NOMO-1 (cell line): ENCODE measurements at regions not wholly inside any gene's neighbourhood (a gene's known extent, or its start where the extent isn't known, plus 50 kb on each side); places are given as distances from the start of the nearest gene placed in this dataset.
"Not testable (repeated sequence)": the region's sequence is repeated elsewhere in the genome, so short reads cannot be mapped to it uniquely, and the experiment has no call there.

Experiments used
- DNase-seq, 2 experiments: peaks; one replicate each; lab custom pipeline; 2025; ENCODE audit not compliant: unreplicated experiment in 2 of 2; lab: John Stamatoyannopoulos, UW

GRCh38 chr2:145811276-145812164 lies 1291.6 kb upstream of the ZEB2 start:
- peak; percentile 27 to 69 for DNase-seq

- no peak for DNase-seq
These were observed 1288.0 kb upstream of the ZEB2 start for GRCh38 chr2:145807968-145808367.

- DNase-seq: no peak
These were observed 1287.6 kb upstream of the ZEB2 start for GRCh38 chr2:145807554-145807953.

- DNase-seq: no peak
These were observed 1286.6 kb upstream of the ZEB2 start for GRCh38 chr2:145806546-145806945.

GRCh38 chr2:145802133-145802532 lies 1282.2 kb upstream of the ZEB2 start:
- DNase-seq: no peak

- no peak for DNase-seq
These were observed 1281.3 kb upstream of the ZEB2 start for GRCh38 chr2:145801210-145801609.

- no peak for DNase-seq
These were observed 1280.5 kb upstream of the ZEB2 start for GRCh38 chr2:145800151-145801091.

GRCh38 chr2:145799595-145800108 lies 1279.7 kb upstream of the ZEB2 start:
- DNase-seq: no peak

- DNase-seq: no peak
These were observed 1278.5 kb upstream of the ZEB2 start for GRCh38 chr2:145798419-145798818.

- DNase-seq: no peak
These were observed 1277.8 kb upstream of the ZEB2 start for GRCh38 chr2:145797692-145798091.

- no peak for DNase-seq
These were observed 1272.8 kb upstream of the ZEB2 start for GRCh38 chr2:145792745-145793144.

DNA sequence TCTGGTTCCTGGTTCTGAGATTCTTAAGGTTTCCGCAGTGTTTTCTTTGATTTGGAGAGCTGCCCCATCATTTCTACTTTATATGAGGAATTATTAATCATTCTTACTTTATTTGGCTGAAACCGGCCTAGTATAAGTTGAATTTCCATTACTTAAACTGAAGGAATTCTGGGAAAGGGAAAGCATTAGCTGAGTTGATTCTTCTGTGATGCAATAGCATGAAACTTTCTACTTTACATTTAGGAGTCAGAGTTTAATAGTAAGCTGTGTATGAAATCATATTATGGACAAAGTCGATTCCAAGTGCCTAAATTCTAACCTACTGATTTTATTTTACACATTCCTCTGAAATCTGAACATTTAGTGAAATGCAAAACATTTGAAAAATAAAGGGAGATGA lies 1269.7 kb upstream of the ZEB2 start:
- DNase-seq: no peak

- DNase-seq: not testable (repeated sequence)
These were observed 1267.9 kb upstream of the ZEB2 start for GRCh38 chr2:145787597-145788361.

DNA sequence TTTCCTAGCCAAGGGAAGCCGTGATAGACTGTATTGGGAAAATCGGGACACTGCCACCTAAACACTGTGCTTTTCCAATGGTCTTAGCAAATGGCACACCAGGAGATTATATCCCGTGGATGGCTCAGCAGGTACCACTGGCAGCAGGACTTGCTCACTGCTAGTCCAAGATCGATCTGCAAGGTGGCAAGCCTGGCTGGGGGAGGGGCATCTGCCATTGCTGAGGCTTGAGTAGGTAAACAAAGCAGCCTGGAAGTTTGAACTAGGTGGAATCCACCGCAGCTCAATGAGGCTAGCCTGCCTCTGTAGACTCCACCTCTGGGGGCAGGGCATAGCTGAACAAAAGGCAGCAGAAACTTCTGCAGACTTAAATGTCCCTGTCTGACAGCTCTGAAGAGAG lies 1262.7 kb upstream of the ZEB2 start:
- not testable (repeated sequence) for DNase-seq

GRCh38 chr2:145777914-145778313 lies 1258.0 kb upstream of the ZEB2 start:
- no peak for DNase-seq

DNA sequence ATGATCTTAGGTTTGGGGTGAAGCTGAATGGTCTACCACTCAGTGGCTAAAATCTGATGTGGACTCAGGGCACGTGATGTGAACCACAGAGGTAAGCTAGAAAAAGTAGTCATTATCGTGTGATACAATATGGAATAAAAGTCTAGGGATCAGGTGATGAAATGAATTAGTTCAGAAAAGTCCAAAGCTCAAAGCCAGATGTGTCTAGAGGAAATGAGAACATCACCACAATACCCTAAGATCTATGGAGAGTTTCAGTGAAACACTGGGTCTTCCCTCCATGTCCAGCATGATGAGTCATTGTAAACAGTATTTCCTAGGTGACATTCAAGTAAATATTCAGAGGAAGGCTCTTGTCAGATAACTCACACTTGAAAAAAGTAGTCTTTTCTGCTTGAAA lies 1257.4 kb upstream of the ZEB2 start:
- no peak for DNase-seq

- no peak for DNase-seq
These were observed 1255.7 kb upstream of the ZEB2 start for GRCh38 chr2:145775591-145775990.

GRCh38 chr2:145771525-145771924 lies 1251.6 kb upstream of the ZEB2 start:
- DNase-seq: peak; percentile 40 to 82

DNA sequence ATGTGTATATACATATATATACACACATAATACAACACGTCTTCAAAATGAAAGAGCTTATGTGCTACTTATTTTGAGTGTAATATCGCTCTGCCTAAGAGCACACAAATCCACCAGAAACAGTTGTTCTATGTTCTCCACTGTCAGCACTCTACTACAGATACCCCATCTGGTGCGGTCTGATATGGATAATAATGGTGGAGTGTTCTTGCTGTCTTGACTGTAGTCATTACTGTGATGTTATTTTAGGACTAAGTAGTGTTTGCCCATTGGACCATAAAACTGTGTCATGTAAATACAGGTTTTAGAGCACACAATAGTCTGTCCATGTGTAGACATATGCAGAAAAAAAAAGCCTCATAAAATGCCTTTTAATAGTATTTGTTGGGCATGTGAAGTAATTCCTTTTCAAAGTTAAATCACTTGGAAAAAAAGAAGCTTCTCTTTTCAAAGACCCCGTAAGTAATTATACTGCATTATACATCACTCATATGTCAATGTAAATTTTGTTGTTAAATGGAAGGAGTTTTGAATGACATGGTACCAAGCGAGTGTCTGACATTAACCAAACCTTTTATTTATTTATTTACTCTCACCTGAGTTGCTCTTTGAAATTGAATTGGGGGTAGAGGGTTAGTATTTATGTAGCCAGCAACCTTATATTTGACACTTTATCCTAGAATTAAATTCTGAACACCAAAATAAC lies 1249.2 kb upstream of the ZEB2 start:
- DNase-seq: no peak

DNA sequence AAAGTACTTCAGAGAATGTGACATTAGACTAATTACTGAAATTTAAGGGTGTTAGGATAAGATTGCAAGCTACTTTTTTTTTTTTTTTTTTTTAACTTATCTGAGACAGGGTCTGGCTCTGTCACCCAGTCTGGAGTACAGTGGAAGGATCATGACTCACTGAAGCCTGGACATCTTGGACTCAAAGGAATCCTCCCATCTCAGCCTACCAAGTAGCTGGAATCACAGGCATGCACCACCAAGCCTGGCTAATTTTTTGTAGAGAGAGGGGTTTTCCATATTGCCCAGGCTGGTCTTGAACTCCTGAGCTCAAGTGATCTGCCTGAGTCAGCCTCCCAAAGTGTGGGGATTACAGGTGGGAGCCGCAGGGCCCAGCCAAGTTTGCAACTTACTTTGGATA lies 1246.0 kb upstream of the ZEB2 start:
- DNase-seq: no peak
